Colonic mucosa (tissue), 4 donors: ENCODE measurements at regions not wholly inside any gene's neighbourhood (a gene's known extent, or its start where the extent isn't known, plus 50 kb on each side); places are given as distances from the start of the nearest gene placed in this dataset.
"Not testable (repeated sequence)": the region's sequence is repeated elsewhere in the genome, so short reads cannot be mapped to it uniquely, and the experiment has no call there.

Experiments used
- DNase-seq: peaks from one replicate; pipeline ENCODE4 v3.0.0-alpha.2; 2020
- H3K27ac ChIP-seq: fragments of 200-600 bp; one replicate; pipeline ENCODE4 v1.8.0; 2021
- H3K27me3 ChIP-seq: fragments of 200-600 bp; one replicate; pipeline ENCODE4 v1.8.0; 2021
- H3K36me3 ChIP-seq: fragments of 200-600 bp; one replicate; pipeline ENCODE4 v1.8.0; 2021
- H3K4me1 ChIP-seq: fragments of 200-600 bp; one replicate; pipeline ENCODE4 v1.8.0; 2021; ENCODE audit warnings: mild to moderate bottlenecking
- H3K4me3 ChIP-seq: fragments of 200-600 bp; one replicate; pipeline ENCODE4 v1.8.0; 2021
- H3K9ac ChIP-seq, 2 donors: one replicate each; pipeline ENCODE4 v1.7.0; 2013; ENCODE audit warnings: control low read depth in 2 of 2, low read depth in 2 of 2, low read length in 2 of 2
- H3K9me3 ChIP-seq: fragments of 200-600 bp; one replicate; pipeline ENCODE4 v1.8.0; 2021
- CTCF ChIP-seq: fragments of 200-600 bp; IDR thresholded peaks from one replicate; pipeline ENCODE4 v1.8.0; 2022; ENCODE audit warnings: antibody characterized with exemption, mild to moderate bottlenecking
- intact Hi-C: fragments of 100-400 bp; cut with DNase I; formaldehyde crosslinking; loops from one replicate; pipeline ENCODE4 v1.14.1; 2022
- donor health status: healthy.
- donor health status: DM: no; HTN: no; CAD: no.
- donor health status: DM: no; HTN: no; CAD: no.

- H3K4me3 ChIP-seq: no peak overlapping the region
- H3K27ac ChIP-seq: no peak overlapping the region
- no peak for DNase-seq
- no peaks in the 10 kb centered on the region for H3K36me3 ChIP-seq
- H3K27me3 ChIP-seq: no peaks in the 10 kb centered on the region
- no peaks in the 10 kb centered on the region for H3K9me3 ChIP-seq
- no peaks in the 10 kb centered on the region for H3K4me1 ChIP-seq
- intact Hi-C loops: no loop called here
- no peak overlapping the region for H3K9ac ChIP-seq
- no peak for TF ChIP-seq CTCF
These were observed 373.9 kb downstream of the BRD1 start for GRCh38 chr22:49453771-49454170.

GRCh38 chr22:49453019-49453418, 374.7 kb downstream of the BRD1 start:
- H3K27ac ChIP-seq, H3K9ac ChIP-seq, H3K4me3 ChIP-seq, H3K9me3 ChIP-seq, H3K27me3 ChIP-seq, H3K4me1 ChIP-seq, DNase-seq, intact Hi-C loops, H3K36me3 ChIP-seq: not testable (repeated sequence)

- Histone ChIP-seq H3K9me3 (no peaks in the 10 kb centered on the region), H3K27ac (no peak overlapping the region), H3K27me3 (no peaks in the 10 kb centered on the region), H3K36me3 (no peaks in the 10 kb centered on the region), H3K9ac (no peak overlapping the region), H3K4me3 (no peak overlapping the region), H3K4me1 (no peaks in the 10 kb centered on the region)
- no peak for DNase-seq
- intact Hi-C loops: no loop called here
- no peak for TF ChIP-seq CTCF
These were observed 375.2 kb downstream of the BRD1 start for GRCh38 chr22:49452362-49452946.

GRCh38 chr22:49451070-49451840, 376.4 kb downstream of the BRD1 start:
- Histone ChIP-seq H3K4me1 (no peaks in the 10 kb centered on the region), H3K4me3 (no peak overlapping the region), H3K27me3 (no peaks in the 10 kb centered on the region), H3K9ac (no peak overlapping the region), H3K27ac (no peak overlapping the region), H3K36me3 (no peaks in the 10 kb centered on the region), H3K9me3 (no peaks in the 10 kb centered on the region)
- no peak for DNase-seq
- TF ChIP-seq CTCF: no peak
- intact Hi-C loops: no loop called here

GRCh38 chr22:49450498-49450897, 377.2 kb downstream of the BRD1 start:
- DNase-seq: no peak
- no peaks in the 10 kb centered on the region for H3K4me1 ChIP-seq
- no peaks in the 10 kb centered on the region for H3K9me3 ChIP-seq
- H3K4me3 ChIP-seq: no peak overlapping the region
- no peaks in the 10 kb centered on the region for H3K36me3 ChIP-seq
- no peak overlapping the region for H3K9ac ChIP-seq
- no peaks in the 10 kb centered on the region for H3K27me3 ChIP-seq
- intact Hi-C loops: no loop called here
- TF ChIP-seq CTCF: no peak
- H3K27ac ChIP-seq: no peak overlapping the region

GRCh38 chr22:49449811-49450446, 377.7 kb downstream of the BRD1 start:
- H3K27me3 ChIP-seq: no peaks in the 10 kb centered on the region
- no peak overlapping the region for H3K4me3 ChIP-seq
- no peaks in the 10 kb centered on the region for H3K36me3 ChIP-seq
- H3K9me3 ChIP-seq: no peaks in the 10 kb centered on the region
- intact Hi-C loops: no loop called here
- H3K9ac ChIP-seq: no peak overlapping the region
- no peaks in the 10 kb centered on the region for H3K4me1 ChIP-seq
- no peak for TF ChIP-seq CTCF
- DNase-seq: no peak
- no peak overlapping the region for H3K27ac ChIP-seq
